HCT116 (cell line): ENCODE measurements at regions not wholly inside any gene's neighbourhood (a gene's known extent, or its start where the extent isn't known, plus 50 kb on each side); places are given as distances from the start of the nearest gene placed in this dataset.

Experiments
- ATAC-seq: fragments of 200-7000 bp; cut with Tn5 transposase; 2 replicates; pipeline ENCODE4 v1.9.1; 2020; ENCODE audit warnings: mild to moderate bottlenecking, moderate library complexity
- BruUV-seq: library from RNA; stranded (reverse); fragments of 400-500 nt; replicated peaks from 2 replicates; lab custom pipeline; 2021; lab: Mats Ljungman, UMichigan
- CTCF ChIA-PET: fragments of 300-600 bp; sonication (Branson Sonifier 250); formaldehyde crosslinking; loops from one replicate; lab custom pipeline; 2021; ENCODE audit warnings: antibody characterized with exemption; lab: Charles Lee
- POLR2A ChIA-PET: fragments of 300-600, 350-600 bp; sonication (Branson Sonifier 250); formaldehyde crosslinking; loops from one replicate; lab custom pipeline; 2021; ENCODE audit warnings: antibody characterized with exemption; lab: Charles Lee
- RAD21 ChIA-PET, 2 experiments: fragments of 300-600 bp; sonication (Branson Sonifier 250); formaldehyde crosslinking; loops; one replicate each; lab custom pipeline; 2023; ENCODE audit warnings: low total read pairs in 2 of 2; ENCODE audit not compliant: uncharacterized antibody in 2 of 2, unreplicated experiment in 2 of 2, low non-redundant PET in 1 of 2; lab: Charles Lee
- DNase-seq: peaks from one replicate; pipeline ENCODE4 v3.0.0-alpha.2; 2010; ENCODE audit warnings: low read depth, low spot score
- H2AFZ ChIP-seq: fragments of 200-600 bp; shearing (Covaris generic), sonication (generic); 2 replicates; pipeline ENCODE4 v1.6.1; 2017; ENCODE audit warnings: low read depth, mixed run types, mixed read lengths, antibody characterized with exemption, low read length; ENCODE audit not compliant: poor library complexity, severe bottlenecking
- H3K27ac ChIP-seq: 2 replicates; pipeline ENCODE4 v1.5.1; 2012; ENCODE audit warnings: low read depth, low read length
- H3K27me3 ChIP-seq: fragments of 200-600 bp; sonication (generic); 2 replicates; pipeline ENCODE4 v1.6.1; 2016; ENCODE audit warnings: mixed run types, low read length, mixed read lengths; ENCODE audit not compliant: insufficient read depth
- H3K36me3 ChIP-seq, 2 experiments: fragments of 200-500 bp in 1 of 2; fragments of 200-600 bp in 1 of 2; sonication (Bioruptor generic) in 1 of 2; sonication (generic) in 1 of 2; 2 replicates each; pipeline versions ENCODE4 v1.5.1 to v1.6.1; 2014 to 2016; ENCODE audit warnings: low read length in 2 of 2, inconsistent platforms in 1 of 2, mixed read lengths in 1 of 2, mixed run types in 1 of 2; ENCODE audit not compliant: insufficient read depth in 2 of 2, control insufficient read depth in 1 of 2
- H3K4me1 ChIP-seq, 2 experiments: fragments of 200-600 bp in 1 of 2; sonication (generic) in 1 of 2; 2 replicates each; pipeline versions ENCODE4 v1.5.1 to v1.6.1; 2012 to 2017; ENCODE audit warnings: low read length in 2 of 2, inconsistent platforms in 1 of 2, mild to moderate bottlenecking in 1 of 2, mixed read lengths in 1 of 2, mixed run types in 1 of 2, moderate library complexity in 1 of 2; ENCODE audit not compliant: insufficient read depth in 2 of 2, control insufficient read depth in 1 of 2
- H3K4me2 ChIP-seq: fragments of 200-600 bp; sonication (generic); 2 replicates; pipeline ENCODE4 v1.6.1; 2017; ENCODE audit warnings: mixed run types, low read length, mixed read lengths
- H3K4me3 ChIP-seq, 2 experiments: fragments of 200-600 bp in 1 of 2; sonication (generic) in 1 of 2; replicated peaks in 1 of 2; 2 replicates each; pipeline ENCODE4 v1.5.1; 2011 to 2016; ENCODE audit warnings: low read length in 2 of 2, control low read depth in 1 of 2, low read depth in 1 of 2, mild to moderate bottlenecking in 1 of 2, mixed read lengths in 1 of 2, mixed run types in 1 of 2
- H3K79me2 ChIP-seq: fragments of 200-600 bp; sonication (generic); 2 replicates; pipeline ENCODE4 v1.6.1; 2017; ENCODE audit warnings: mild to moderate bottlenecking, mixed run types, low read length, moderate library complexity, mixed read lengths; ENCODE audit not compliant: insufficient read depth
- H3K9ac ChIP-seq: fragments of 200-600 bp; sonication (generic); 2 replicates; pipeline ENCODE4 v1.6.1; 2016; ENCODE audit warnings: low read length, mixed read lengths
- H3K9me2 ChIP-seq: fragments of 200-600 bp; sonication (generic), shearing (Covaris generic); 2 replicates; pipeline ENCODE4 v1.6.1; 2017; ENCODE audit warnings: mixed run types, mild to moderate bottlenecking, moderate library complexity; ENCODE audit not compliant: insufficient read depth
- H3K9me3 ChIP-seq, 2 experiments: fragments of 200-500 bp in 1 of 2; fragments of 200-600 bp in 1 of 2; sonication (Bioruptor generic) in 1 of 2; sonication (generic) in 1 of 2; 2 replicates each; pipeline ENCODE4 v1.6.1; 2014 to 2017; ENCODE audit warnings: low read length in 2 of 2, mixed read lengths in 2 of 2, inconsistent platforms in 1 of 2, low read depth in 1 of 2, mild to moderate bottlenecking in 1 of 2, mixed run types in 1 of 2, moderate library complexity in 1 of 2; ENCODE audit not compliant: control insufficient read depth in 1 of 2, insufficient read depth in 1 of 2
- H4K20me1 ChIP-seq: fragments of 200-600 bp; sonication (generic), shearing (Covaris generic); 2 replicates; pipeline ENCODE4 v1.6.1; 2017; ENCODE audit warnings: mixed run types, mild to moderate bottlenecking, moderate library complexity; ENCODE audit not compliant: insufficient read depth
- CBX3 ChIP-seq: IDR thresholded peaks from 2 replicates; pipeline ENCODE4 v1.6.1; 2012; ENCODE audit warnings: low read depth
- EZH2 ChIP-seq: fragments of 200-600 bp; sonication (generic); IDR thresholded peaks from 2 replicates; pipeline ENCODE4 v1.6.1; 2017; ENCODE audit warnings: antibody characterized with exemption, mixed run types
- POLR2A ChIP-seq: IDR thresholded peaks from 2 replicates; pipeline ENCODE4 v1.7.0; 2011; ENCODE audit warnings: borderline replicate concordance; ENCODE audit not compliant: insufficient read depth, insufficient read length; ENCODE audit errors: extremely low read depth
- POLR2AphosphoS5 ChIP-seq: IDR thresholded peaks from 2 replicates; pipeline ENCODE4 v1.6.1; 2011; ENCODE audit warnings: mild to moderate bottlenecking, low read depth, low read length, moderate library complexity
- SP1 ChIP-seq: IDR thresholded peaks from 2 replicates; pipeline ENCODE4 v1.6.1; 2012; ENCODE audit warnings: low read depth
- SRF ChIP-seq: IDR thresholded peaks from 2 replicates; pipeline ENCODE4 v1.6.1; 2012; ENCODE audit warnings: low read depth
- YY1 ChIP-seq: IDR thresholded peaks from 2 replicates; pipeline ENCODE4 v1.6.1; 2011; ENCODE audit warnings: low read length, low read depth, moderate library complexity, mild to moderate bottlenecking; ENCODE audit not compliant: insufficient replicate concordance; ENCODE audit errors: extremely low read depth
- ZBTB33 ChIP-seq: IDR thresholded peaks from 2 replicates; pipeline ENCODE4 v1.6.1; 2011; ENCODE audit warnings: mild to moderate bottlenecking, low read length, moderate library complexity; ENCODE audit not compliant: insufficient replicate concordance; ENCODE audit errors: extremely low read depth
- intact Hi-C: fragments of 100-400 bp; cut with micrococcal nuclease; formaldehyde crosslinking; loops from 2 replicates; pipeline ENCODE4 v1.10.0; 2022
- TF ChIP-seq, protein P1 (sequence below): IDR thresholded peaks from 2 replicates; pipeline ENCODE4 v1.6.1; 2012
- TF ChIP-seq, protein P2 (sequence below), 3 experiments: fragments of 200-600 bp in 1 of 3; sonication (generic) in 1 of 3; IDR thresholded peaks in 2 of 3; conservative IDR thresholded peaks in 1 of 3; 2 replicates each; pipeline ENCODE4 v1.5.1; 2012 to 2017; ENCODE audit warnings: low read depth in 2 of 3, low read length in 2 of 3, antibody characterized with exemption in 1 of 3, borderline replicate concordance in 1 of 3, control low read depth in 1 of 3, mild to moderate bottlenecking in 1 of 3, mixed read lengths in 1 of 3, mixed run types in 1 of 3, moderate library complexity in 1 of 3; ENCODE audit not compliant: insufficient read depth in 1 of 3

- H3K4me3 ChIP-seq = no peak overlapping the region
- H3K27me3 ChIP-seq = no peaks in the 10 kb centered on the region
- TF ChIP-seq SP1 = no peak
- no peak for TF ChIP-seq POLR2A
- peak; percentile 40; the same call in 1 of the 2 replicates for TF ChIP-seq POLR2AphosphoS5
- 0 out of 2 replicates have a peak, but pooled peaks have one; percentile 33 for TF ChIP-seq CBX3
- BruUV-seq = no TSS peak
- H3K4me2 ChIP-seq = peak overlapping the region; percentile 43
- CTCF ChIA-PET = no interaction called here
- intact Hi-C loops = no loop called here
- no peak overlapping the region for H3K27ac ChIP-seq
- POLR2A ChIA-PET = no interaction called here
- H3K4me1 ChIP-seq = peaks cover 3 to 9% of the 10 kb centered on the region in 2 experiments; a peak in 2 of 4 replicates
- H3K79me2 ChIP-seq = no peaks in the 10 kb centered on the region
- no peaks in the 10 kb centered on the region for H4K20me1 ChIP-seq
- H3K9me2 ChIP-seq = no peaks in the 10 kb centered on the region
- RAD21 ChIA-PET = no interaction called here
- peak overlapping the region; percentile 32 for H2AFZ ChIP-seq
- ATAC-seq (peak; percentile 87), DNase-seq (peak; percentile 19)
- no peaks in the 10 kb centered on the region for H3K9me3 ChIP-seq
- H3K36me3 ChIP-seq = no peaks in the 10 kb centered on the region
- H3K9ac ChIP-seq = no peak overlapping the region
These were observed 247.2 kb downstream of the DUSP10 start for GRCh38 chr1:221494670-221495069.

GRCh38 chr1:221497046-221497445 is 244.8 kb downstream of the DUSP10 start:
- Histone ChIP-seq H3K9ac (no peak overlapping the region), H4K20me1 (no peaks in the 10 kb centered on the region), H3K27ac (no peak overlapping the region), H3K9me3 (no peaks in the 10 kb centered on the region), H3K79me2 (no peaks in the 10 kb centered on the region), H3K4me1 (peaks cover 3 to 9% of the 10 kb centered on the region in 2 experiments; a peak in 2 of 4 replicates), H3K4me3 (no peak overlapping the region), H3K9me2 (no peaks in the 10 kb centered on the region), H3K36me3 (no peaks in the 10 kb centered on the region), H2AFZ (no peak overlapping the region), H3K27me3 (no peaks in the 10 kb centered on the region), H3K4me2 (no peak overlapping the region)
- POLR2A ChIA-PET = no interaction called here
- DNase-seq (no peak), ATAC-seq (no peak)
- no TSS peak for BruUV-seq
- CTCF ChIA-PET = no interaction called here
- RAD21 ChIA-PET = no interaction called here
- intact Hi-C loops = no loop called here
- TF ChIP-seq SRF (no peak), EZH2 (no peak), YY1 (no peak), ZBTB33 (no peak)
- TF ChIP-seq, protein P1, sequence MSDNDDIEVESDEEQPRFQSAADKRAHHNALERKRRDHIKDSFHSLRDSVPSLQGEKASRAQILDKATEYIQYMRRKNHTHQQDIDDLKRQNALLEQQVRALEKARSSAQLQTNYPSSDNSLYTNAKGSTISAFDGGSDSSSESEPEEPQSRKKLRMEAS = no peak
- TF ChIP-seq, protein P2, sequence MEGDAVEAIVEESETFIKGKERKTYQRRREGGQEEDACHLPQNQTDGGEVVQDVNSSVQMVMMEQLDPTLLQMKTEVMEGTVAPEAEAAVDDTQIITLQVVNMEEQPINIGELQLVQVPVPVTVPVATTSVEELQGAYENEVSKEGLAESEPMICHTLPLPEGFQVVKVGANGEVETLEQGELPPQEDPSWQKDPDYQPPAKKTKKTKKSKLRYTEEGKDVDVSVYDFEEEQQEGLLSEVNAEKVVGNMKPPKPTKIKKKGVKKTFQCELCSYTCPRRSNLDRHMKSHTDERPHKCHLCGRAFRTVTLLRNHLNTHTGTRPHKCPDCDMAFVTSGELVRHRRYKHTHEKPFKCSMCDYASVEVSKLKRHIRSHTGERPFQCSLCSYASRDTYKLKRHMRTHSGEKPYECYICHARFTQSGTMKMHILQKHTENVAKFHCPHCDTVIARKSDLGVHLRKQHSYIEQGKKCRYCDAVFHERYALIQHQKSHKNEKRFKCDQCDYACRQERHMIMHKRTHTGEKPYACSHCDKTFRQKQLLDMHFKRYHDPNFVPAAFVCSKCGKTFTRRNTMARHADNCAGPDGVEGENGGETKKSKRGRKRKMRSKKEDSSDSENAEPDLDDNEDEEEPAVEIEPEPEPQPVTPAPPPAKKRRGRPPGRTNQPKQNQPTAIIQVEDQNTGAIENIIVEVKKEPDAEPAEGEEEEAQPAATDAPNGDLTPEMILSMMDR (IDR thresholded peaks at IDR 0.05 in 2 of 3, conservative IDR thresholded peaks at IDR 0.05 in 1 of 3; ENCODE audit: borderline replicate concordance in 1 of 3, insufficient read depth in 1 of 3, low read depth in 2 of 3, low read length in 2 of 3) = no peak
- TF ChIP-seq, all 23 proteins: peak for 0
